ENCODE measurements at regions not wholly inside any gene's neighbourhood (a gene's known extent, or its start where the extent isn't known, plus 50 kb on each side); places are given as distances from the start of the nearest gene placed in this dataset.

DNA sequence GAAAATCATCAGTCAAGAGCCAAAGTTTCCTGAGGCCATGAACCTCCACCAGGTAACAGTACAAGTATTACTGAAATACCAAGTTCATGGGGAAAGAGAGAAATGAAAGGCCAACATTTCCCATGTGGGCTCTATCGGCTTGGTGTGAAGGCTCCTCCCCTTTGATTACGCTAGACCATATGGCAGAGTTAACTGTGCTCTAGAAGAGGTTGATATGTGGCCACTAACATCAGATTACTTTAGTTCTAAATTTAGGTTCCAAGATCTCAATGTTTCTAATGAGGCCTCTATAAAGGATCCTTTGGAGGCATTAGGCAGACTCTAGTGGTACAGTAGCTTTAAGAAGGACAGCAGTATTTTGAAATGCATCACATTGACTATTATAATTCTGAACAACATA lies 127.1 kb downstream of the SEMA6D start:
- Histone ChIP-seq H3K27ac (no peak overlapping the region), H3K4me1 (no peaks in the 10 kb centered on the region), H3K27me3 (no peaks in the 10 kb centered on the region), H3K9me3 (no peaks in the 10 kb centered on the region), H3K36me3 (no peaks in the 10 kb centered on the region), H3K9ac (ENCODE audit: low read depth in 2 of 2, low read length in 2 of 2) (no peak overlapping the region), H3K4me3 (no peak overlapping the region)
- no peak for DNase-seq
- TF ChIP-seq, protein P1, sequence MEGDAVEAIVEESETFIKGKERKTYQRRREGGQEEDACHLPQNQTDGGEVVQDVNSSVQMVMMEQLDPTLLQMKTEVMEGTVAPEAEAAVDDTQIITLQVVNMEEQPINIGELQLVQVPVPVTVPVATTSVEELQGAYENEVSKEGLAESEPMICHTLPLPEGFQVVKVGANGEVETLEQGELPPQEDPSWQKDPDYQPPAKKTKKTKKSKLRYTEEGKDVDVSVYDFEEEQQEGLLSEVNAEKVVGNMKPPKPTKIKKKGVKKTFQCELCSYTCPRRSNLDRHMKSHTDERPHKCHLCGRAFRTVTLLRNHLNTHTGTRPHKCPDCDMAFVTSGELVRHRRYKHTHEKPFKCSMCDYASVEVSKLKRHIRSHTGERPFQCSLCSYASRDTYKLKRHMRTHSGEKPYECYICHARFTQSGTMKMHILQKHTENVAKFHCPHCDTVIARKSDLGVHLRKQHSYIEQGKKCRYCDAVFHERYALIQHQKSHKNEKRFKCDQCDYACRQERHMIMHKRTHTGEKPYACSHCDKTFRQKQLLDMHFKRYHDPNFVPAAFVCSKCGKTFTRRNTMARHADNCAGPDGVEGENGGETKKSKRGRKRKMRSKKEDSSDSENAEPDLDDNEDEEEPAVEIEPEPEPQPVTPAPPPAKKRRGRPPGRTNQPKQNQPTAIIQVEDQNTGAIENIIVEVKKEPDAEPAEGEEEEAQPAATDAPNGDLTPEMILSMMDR (IDR thresholded peaks at IDR 0.05) = no peak
- intact Hi-C loops (cut with DNase I) = no loop called here

DNA sequence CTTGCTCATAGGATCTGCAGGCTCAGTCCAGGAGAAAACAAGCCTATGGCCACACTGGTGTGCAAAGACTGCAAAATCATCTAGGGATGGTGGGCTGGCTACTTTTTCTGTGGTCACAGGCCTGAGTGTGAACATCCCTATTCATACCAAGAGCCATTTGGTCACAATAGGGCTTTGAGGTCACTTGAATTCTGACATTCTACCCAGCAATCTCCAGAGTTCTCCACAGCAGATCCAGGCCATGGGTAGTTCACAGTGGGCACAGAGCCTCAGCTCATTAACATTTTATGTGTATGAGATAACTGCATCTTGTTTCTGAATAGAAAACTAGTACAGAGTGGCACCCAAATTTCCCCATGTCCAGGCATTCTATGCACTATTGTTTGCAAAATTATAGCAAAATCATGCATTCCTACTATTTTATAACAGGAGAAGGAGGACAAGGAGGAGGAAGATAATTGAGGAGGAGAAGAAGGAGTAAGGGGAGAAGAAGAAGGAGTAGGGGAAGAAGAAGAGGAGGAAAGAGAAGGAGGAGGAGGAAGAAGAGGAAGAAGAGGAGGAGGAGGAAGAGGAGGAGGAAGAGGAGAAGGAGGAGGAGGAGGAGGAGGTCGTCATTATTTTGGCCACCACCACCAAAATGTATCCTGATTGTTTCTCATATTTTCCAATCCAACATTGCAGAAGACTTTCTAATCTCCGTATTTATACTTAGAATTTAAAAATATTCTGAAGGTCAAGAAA lies 129.0 kb downstream of the SEMA6D start:
- Histone ChIP-seq H3K4me3 (no peak overlapping the region), H3K27ac (no peak overlapping the region), H3K4me1 (no peaks in the 10 kb centered on the region), H3K36me3 (no peaks in the 10 kb centered on the region), H3K27me3 (no peaks in the 10 kb centered on the region), H3K9ac (ENCODE audit: low read depth in 2 of 2, low read length in 2 of 2) (no peak overlapping the region), H3K9me3 (no peaks in the 10 kb centered on the region)
- TF ChIP-seq, protein P1 (IDR thresholded peaks at IDR 0.05) = no peak
- intact Hi-C loops (cut with DNase I) = no loop called here
- DNase-seq = no peak

DNA sequence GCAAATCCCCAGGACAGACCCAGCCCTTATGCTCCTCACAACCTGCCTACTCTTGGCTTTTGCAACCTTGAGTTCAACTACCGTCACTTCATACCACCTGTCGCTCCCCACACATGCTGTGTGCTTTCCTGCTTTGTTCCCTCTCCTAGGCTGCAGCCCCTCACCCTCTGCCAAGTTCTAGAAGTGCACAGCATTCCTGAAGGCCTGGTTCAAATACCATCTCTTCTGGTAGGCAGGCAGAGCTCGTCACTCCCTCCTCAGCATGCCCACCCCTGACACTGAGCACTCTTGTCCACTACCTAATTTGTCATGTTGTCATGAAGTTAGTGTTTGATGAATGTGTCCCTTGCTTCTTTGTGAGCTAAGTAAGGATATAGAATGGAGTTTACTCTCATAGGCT lies 129.6 kb downstream of the SEMA6D start:
- Histone ChIP-seq H3K27ac (no peak overlapping the region), H3K36me3 (no peaks in the 10 kb centered on the region), H3K4me1 (no peaks in the 10 kb centered on the region), H3K4me3 (no peak overlapping the region), H3K9ac (ENCODE audit: low read depth in 2 of 2, low read length in 2 of 2) (no peak overlapping the region), H3K27me3 (no peaks in the 10 kb centered on the region), H3K9me3 (no peaks in the 10 kb centered on the region)
- intact Hi-C loops (cut with DNase I) = no loop called here
- TF ChIP-seq, protein P1 (IDR thresholded peaks at IDR 0.05) = no peak
- DNase-seq = no peak

DNA sequence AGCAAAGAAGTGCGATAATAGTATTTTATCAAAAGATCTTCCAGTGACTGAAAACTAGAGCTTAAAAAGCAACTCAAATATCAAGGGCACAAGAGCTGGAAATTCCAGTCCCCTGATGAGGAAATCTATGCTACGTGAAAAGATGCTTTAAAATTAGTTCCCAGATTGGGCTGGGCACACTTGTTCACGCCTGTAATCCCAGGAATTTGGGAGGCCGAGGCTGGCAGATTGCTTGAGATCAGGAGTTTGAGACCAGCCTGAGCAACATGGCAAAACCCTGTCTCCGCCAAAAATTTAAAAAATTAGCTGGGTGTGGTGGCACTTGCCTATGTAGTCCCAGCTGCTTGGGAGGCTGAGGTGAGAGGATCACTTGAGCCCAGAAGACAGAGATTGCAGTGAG lies 138.8 kb downstream of the SEMA6D start:
- intact Hi-C loops (cut with DNase I) = no loop called here
- Histone ChIP-seq H3K36me3 (no peaks in the 10 kb centered on the region), H3K4me1 (no peaks in the 10 kb centered on the region), H3K4me3 (no peak overlapping the region), H3K9me3 (no peaks in the 10 kb centered on the region), H3K27ac (no peak overlapping the region), H3K9ac (ENCODE audit: low read depth in 2 of 2, low read length in 2 of 2) (no peak overlapping the region), H3K27me3 (no peaks in the 10 kb centered on the region)
- TF ChIP-seq, protein P1 (IDR thresholded peaks at IDR 0.05) = no peak
- DNase-seq = no peak

DNA sequence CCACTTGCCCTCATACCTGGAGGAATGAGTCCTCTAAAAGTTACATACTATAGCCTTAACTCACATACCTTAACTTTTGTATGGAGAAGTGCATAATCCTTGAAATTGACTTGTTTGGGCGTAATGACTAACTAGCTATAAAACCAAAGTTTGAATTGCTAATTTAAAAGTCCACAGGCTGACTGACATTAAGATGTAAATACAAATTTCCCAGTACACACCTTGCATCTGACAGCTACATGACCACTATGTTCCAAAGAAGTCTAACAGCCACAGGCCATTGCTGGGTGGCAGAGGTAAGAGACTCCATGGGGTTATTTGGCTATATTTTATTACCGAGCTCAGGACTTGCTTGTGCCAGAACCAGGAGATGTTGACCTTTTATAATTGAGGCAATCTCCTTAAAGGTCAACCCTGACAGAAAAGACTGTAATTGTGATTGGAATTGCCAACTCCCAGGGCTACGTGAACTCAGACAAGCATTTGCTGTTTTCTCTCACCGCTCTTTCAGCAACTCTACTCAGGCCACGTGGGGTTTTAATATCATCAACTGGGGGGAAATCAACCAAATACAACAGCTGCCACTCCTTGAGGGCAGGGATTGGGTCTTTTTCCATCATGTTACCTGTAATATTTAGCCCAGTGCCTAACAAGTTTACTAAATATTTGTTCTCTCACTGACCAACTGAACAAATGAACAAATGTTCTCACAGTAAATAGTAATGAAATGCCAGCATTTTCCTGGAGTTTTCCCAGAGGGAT lies 139.9 kb downstream of the SEMA6D start:
- no peak overlapping the region for H3K4me3 ChIP-seq
- DNase-seq = no peak

More for the DNA sequence above, 139.9 kb downstream of the SEMA6D start:
- TF ChIP-seq, protein P1 (IDR thresholded peaks at IDR 0.05) = no peak
- intact Hi-C loops (cut with DNase I) = no loop called here
- H3K9ac ChIP-seq (ENCODE audit: low read depth in 2 of 2, low read length in 2 of 2) = no peak overlapping the region
- no peaks in the 10 kb centered on the region for H3K9me3 ChIP-seq
- H3K4me1 ChIP-seq = no peaks in the 10 kb centered on the region
- no peaks in the 10 kb centered on the region for H3K36me3 ChIP-seq
- H3K27ac ChIP-seq = no peak overlapping the region
- no peaks in the 10 kb centered on the region for H3K27me3 ChIP-seq
